LHCN-M2 (cell line): ENCODE measurements at regions not wholly inside any gene's neighbourhood (a gene's known extent, or its start where the extent isn't known, plus 50 kb on each side); places are given as distances from the start of the nearest gene placed in this dataset.
"Not testable (repeated sequence)": the region's sequence is repeated elsewhere in the genome, so short reads cannot be mapped to it uniquely, and the experiment has no call there.

ENCODE experiments used
- DNase-seq: peaks from one replicate; pipeline ENCODE4 v3.0.0-alpha.2; 2012; ENCODE audit warnings: low read depth

DNA sequence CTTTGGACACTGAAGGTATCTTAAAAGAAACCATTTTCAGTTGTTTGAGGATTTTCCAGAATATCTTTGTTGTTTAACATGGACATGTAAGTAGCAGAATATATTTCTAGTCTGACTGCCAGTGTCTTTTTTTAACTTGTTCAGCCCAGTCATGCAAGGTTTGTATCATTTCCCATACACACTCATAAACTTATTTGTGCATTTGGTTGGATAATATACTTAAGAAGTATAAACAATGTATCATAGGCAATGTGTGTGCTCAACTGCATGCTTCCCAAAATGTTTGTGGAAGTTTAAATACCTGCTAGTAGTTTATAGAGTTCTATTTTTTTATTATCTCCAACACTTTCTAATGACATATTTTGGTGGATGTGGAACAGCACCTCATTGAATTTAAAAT lies 707.4 kb upstream of the FBXO33 start:
- no peak for DNase-seq

DNA sequence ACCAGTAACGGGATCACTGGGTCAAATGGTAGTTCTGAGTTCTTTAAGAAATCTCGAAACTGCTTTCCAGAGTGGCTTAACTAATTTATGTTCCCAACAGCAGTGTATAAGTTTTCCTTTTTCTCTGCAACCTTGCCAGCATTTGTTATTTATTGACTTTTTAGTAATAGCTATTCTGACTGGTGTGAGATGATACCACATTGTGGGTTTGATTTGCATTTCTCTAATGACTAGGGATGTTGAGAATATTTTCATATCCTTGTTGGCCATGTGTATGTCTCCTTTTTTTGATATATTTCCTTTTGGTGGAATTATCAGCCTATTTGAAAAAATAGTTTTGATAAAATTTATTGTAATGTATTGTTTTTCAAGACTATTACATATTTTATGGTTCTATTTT lies 701.2 kb upstream of the FBXO33 start:
- DNase-seq: no peak

DNA sequence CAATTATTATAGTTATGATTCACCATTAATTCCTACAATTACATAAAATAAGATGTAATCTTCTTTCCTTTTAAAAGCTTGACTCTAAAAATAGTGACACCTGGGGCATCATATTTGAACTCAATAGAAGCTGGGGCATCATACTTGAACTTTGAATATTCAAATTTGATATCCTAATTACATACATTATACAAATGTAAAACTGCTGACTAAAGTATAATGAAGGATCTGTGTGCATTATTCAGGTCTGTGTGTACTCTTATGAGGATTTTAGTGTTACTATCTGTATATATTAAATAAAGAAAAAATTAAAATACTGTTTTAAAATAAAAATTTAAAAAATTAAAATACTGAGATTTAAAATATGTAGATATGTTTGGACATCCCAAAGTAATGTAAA lies 696.9 kb upstream of the FBXO33 start:
- no peak for DNase-seq

DNA sequence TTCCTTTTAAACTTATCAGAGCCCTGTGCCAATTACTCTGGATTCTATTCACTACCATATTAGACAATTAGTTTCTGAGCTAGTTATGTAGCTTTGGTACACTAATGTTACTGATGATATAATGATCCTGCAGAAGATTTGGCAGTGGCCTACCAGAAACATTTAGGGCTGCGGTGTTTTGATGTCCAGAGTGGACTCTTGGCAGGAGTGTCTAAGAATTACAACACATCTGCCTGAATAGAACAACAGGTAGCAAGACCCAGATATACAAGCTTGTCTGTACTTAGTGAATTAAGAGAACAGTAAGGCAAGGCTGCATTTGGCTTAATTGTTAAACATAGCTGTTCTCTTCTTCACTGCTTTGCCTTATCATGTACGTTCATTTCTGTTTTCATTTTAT lies 691.6 kb upstream of the FBXO33 start:
- no peak for DNase-seq

DNA sequence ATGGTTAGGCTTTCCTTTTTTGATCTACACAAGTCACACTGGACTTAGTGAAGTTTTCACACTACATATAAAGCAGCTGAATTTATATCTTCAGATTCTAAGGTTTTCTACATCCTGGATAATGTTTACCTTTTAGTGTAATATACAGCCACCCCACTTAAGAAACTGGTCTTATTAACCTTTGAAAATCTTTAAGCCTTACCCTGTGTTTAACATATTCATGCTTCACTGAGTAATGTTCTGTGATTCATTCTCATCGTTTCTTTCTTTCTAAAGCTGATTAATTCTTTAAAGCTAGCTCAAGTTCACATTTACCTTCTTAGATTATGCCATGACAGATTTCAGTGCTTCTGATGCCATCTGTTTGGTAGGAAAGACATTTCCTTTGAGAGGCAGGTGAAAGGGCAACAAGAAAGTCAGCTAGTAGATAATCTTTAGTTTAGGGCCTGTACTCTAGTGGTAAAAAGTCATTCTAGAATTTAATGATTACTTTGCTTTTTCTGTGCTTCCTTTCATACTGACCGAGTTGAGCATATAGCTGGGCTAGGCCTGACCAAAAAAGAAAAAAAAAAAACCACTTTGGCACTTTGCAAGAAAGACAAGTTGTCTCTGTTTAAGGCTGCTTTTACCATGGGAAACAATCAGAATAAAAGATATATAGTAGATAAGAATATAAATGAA lies 690.9 kb upstream of the FBXO33 start:
- no peak for DNase-seq

DNA sequence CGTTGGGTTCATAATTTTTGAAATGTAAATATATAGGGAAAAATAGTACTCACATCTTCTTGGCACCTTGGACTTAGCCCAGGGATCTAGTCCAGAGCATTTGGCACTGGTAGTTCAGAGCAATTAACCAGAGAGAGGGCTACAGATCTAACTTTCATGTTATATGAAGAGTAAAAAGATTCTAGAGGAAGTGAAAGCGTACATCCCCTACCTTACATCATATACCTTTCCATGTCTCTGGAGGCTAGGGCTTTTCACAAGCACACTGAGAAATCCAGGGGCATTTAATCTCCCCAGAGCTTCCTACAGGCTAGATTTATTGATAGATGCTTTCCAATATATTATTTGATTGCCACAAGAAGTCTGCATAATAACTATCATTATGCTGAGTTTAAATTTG lies 687.5 kb upstream of the FBXO33 start:
- DNase-seq: no peak

DNA sequence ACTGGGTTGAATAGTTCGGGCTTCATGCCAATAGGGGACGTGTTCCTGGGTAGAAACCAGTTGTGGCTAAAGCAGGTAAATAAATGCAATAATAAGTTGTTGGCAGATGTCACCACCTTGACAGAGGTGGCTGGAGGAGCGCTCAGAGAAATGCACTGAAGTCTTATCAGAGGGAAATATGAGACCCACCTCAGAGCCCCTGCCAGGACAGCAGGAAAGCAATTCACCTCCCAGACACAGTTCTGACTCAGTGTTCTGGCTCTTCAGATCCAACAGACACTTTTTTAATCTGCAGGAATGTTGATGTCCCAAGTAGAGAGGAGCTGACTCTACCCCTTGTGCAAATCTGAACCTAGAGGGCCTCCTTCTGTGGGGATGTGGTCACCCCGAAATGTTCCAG lies 687.1 kb upstream of the FBXO33 start:
- no peak for DNase-seq

DNA sequence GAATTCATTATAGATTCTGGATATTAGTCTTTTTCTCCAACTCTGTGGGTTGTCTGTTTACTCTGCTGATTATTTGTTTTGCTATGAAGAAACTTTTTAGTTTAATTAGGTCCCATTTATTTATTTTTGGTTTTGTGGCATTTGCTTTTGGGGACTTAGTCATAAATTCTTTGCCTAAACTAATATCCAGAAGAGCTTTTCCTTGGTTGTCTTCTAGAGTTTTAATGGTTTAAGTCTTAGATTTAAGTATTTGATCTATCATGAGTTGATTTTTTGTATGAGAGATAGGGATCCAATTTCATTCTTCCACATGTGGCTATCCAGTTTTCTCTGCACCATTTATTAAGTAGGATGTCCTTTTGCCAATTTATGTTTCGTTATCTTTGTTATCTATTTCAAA lies 683.4 kb upstream of the FBXO33 start:
- no peak for DNase-seq

DNA sequence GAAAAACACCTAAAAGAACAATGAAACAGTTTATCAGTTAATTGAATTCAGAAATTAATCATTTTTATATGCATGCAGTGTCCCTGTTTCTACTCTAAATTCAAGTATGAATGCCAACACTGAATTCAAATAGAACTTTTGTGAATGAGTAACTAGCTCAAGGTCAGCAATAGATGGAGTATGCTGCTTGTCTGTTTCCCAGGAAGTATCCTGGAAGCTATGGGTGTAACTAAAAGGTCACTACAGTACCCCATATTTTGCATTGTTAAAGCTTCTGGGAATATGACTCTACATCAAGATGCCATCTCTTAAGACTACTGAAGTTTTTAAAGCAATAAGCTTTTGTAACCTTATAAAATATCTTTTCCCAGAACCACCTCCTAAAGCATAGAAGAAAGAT lies 681.4 kb upstream of the FBXO33 start:
- DNase-seq: no peak

DNA sequence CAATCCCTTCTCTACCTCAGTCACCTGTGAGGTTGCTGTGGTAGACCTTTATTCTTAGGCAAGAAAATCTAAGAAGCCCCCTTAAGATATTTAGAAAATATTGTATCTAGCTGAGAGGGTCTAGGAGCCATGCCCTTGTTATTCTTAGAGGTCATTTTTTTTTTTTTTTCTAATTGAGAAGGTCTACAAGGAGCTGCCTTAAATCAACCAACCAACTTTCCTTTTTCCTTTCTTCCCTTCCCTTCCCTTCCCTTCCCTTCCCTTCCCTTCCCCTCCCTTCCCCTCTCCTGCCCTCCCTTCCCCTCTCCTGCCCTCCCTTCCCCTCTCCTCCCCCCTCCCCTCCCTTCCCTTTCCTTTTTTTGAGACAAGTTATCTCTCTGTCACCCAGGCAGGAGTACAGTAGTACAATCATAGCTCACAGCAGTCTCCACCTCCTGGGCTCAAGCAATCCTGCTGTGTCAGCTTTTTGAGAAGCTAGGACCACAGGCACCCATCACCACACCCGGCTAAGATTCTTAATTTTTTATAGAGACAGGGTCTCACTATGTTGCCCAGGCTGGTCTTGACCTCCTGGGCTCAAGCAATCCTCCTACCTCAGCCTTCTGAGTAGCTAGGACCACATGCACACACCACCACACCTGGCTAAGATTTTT lies 668.4 kb upstream of the FBXO33 start:
- DNase-seq: no peak

DNA sequence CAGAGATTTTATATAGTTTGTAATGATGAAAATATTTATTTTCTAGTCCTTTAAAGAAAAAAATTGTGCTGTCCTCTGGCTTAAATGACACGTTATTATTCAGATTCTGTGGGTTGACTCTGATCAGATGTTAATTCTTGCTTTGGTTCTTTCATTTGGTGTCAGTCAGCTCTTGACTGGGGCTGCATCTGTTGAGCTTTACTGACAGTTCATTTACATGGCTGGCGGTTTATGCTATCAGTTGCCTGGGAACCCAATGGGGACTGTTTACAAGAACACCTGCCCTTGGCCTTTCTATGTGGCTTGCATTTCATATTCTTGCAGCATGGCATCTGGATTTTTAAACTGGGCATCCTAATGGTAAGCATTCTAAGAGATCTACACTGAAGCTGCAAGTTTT lies 667.1 kb upstream of the FBXO33 start:
- no peak for DNase-seq

DNA sequence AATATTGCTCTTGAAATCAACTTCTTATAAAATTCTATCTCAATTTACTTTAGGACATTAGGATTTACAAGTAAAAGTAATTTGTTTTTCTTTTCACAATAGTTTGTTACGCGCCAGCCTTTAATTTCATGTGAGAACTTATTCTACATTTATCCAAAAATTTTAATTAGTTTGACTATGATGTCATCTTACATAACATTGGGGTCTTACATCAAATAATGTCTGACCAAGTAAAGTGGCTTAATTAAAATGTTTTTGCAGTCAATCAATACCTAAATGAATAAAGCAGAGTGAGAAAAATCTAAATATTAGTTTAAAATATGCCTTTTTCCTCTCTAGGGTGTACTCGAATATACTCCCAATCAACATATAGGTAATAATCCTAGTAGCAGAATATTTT lies 666.2 kb upstream of the FBXO33 start:
- DNase-seq: no peak

DNA sequence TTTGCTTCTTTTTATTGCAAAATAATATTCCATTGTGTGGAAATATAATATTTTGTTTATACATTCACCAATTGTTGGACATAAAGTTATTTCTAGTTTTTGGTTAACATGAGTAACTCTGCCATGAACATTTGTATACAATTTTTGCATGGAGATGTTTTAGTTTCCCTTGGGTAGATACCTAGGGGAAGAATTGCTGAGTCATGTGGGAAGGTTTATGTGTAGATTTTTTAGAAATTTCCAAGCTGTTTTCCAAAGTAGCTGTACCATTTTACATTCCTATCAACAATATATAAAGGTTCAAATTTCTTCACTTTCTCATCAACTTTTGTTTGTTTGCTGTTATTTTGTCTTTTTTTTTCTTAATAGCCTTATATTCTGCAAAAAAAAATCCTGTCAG lies 664.7 kb upstream of the FBXO33 start:
- no peak for DNase-seq

DNA sequence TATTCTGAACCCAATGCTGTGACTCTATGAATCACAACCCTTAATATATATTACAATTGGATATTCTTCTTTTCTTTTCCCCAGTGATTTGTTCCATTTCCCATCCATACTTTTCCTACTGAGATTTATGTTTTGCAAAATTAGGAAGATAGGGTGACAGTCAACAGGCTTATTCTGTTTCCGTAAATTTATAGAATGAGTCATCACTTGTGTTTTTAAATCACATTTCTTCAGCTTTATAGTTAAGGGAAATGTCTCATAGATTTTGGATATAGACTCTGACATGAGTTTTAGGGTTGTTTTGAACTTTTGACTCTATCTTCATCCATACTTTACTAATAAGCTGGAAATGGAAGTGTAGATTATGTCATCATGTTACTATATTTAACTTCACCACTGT lies 661.6 kb upstream of the FBXO33 start:
- no peak for DNase-seq

DNA sequence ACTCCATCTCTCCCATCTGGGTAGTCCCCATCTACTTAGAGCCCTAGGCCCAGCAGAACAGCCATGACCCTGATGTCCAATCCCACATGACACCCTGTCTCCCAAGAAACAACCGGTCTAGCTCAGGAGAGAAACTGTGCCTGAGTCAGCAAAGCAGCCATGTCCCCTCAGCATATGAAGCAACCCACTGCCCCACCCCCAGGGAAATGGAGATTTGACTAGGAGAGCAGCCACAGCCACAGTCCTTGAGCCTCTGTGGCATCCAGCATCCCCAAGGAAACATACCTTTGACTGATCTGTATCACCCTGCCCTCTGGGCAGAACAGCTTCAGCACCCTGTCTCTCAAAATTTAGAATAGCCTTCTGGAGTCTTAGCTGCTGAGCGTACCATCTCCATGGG lies 641.9 kb upstream of the FBXO33 start:
- DNase-seq: no peak

DNA sequence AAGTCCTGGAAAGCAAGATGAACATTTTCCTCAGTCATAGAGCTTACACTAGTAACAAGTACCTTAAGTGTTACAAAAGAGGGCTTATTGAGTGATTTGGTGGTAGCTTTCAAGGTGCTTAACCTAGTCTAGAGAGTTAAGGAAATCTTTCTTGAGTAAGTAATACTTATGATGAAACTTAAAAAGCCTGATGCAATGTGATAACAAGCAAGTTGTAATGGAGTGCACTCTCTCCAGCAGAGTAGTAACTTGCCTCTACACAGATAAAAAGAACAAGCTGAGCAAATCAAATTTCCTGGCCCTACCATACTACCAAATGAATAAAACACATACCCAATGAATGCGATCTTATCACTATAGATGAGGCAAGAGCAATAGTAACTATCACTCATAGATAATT lies 639.9 kb upstream of the FBXO33 start:
- no peak for DNase-seq

DNA sequence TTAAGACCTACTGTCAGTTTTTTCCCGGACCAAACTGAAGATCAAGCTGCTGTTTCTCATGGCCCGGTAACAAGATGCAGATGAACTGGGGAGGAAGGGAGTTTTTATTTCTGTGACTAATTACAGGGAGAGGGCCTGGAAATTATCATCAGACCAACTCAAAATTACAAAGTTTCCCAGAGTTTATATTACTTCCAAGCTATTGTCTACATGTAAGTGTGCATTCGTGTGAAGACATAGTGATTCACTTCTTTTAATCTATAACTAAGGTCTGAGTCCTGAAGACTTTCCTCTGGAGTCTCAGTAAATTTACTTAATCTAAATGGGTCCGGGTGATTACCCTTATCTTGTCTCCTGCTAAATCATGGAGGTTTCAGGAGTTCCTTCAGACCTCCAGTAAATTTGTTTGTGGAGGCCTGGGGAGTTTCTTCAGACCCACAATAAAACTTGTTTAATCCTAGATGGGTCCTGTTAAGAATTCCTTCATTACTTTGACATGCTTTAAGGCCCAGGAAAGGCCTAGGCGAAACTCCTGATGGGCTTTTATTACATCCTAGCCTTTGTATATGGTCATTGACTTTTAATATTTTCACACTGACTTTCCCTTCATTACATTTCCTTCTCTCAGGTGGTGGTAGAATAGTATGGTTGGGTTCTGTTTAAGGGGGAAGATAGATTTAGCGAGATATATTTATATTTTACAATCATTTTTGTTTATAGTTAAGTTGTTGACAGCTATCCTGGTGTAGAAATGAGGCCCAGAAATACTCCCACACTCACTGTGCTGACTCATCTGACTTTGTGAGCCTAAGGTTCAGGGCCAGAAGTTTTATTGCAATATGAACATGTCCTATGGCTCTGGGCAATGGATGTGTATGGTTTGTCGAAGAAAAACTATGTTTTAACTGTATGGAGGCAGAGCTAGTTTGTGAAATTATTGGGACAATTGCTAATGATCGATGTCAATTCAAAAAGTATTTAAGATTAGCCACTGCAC lies 627.0 kb upstream of the FBXO33 start:
- DNase-seq: no peak

DNA sequence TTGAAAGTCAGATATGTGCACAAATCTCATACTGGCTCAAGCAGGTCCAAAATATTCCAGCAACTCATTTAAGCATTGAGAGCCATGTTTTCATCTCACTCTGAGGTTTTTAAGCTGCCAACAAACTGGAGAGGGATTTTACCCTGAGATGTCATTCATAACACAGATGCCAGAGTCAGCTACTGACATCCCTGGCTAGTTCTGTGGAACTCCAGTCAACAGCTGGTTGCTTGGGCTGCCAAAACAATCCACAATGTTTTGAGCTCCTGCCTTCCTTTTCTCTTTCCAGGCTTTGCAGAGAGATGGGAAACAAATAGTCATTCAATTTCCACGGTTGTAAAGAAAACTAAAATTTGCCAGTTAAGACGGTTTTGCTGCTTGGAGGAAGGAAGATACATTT lies 621.2 kb upstream of the FBXO33 start:
- no peak for DNase-seq

DNA sequence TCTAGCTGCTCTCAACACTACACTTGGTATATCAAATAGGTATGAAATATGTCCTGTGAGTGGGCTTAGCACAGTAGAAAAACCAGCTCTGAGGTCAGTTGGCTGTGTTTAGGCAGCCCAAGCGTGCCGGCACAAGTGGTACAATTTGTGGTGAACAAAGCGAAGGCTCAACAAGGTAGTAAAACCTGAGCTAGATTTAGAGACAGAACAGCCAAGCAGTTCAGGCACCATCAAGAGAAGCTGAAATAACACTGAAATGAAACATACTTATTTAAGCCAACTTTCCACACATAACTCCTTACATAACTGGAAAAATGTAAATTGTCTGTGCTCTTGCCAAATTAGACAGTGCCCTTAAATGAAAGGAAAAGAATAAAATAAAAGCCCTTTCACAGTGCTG lies 596.8 kb upstream of the FBXO33 start:
- no peak for DNase-seq

DNA sequence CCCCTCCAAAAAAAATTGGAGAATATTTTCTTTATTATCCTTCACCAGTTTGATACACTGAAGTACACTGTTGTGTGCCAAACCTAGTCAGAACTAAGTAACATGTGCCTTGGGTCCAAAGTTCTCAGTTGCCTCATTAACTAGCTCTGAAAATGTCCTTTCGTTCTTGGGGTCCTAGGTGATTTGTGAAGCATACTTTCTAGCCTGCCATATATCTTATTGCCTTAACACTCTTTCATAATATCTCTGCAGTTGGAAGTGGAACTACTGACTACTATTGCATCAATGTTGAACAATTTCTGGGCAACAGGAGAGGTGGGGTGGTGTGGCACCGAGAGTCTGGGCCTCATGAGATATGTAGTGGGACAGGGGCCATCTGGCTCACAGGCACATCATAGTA lies 592.9 kb upstream of the FBXO33 start:
- DNase-seq: no peak

DNA sequence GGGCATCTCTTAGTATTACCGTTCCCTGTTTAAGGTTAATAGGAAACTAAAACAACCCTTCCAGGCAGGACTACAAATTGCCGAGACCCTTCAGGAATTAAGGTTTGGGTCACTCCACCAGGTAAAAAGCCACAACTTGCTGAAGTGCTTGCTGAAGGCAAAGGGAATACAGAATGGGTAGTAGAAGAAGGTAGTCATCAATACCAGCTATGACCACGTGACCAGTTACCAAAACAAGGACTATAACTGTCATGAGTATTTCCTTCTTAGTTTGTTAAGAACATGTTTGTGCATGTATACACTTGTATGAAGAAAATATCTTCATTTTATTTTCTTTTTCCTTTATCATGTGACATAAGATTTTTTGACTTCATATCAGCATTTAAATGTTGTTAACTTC lies 578.7 kb upstream of the FBXO33 start:
- DNase-seq: no peak

DNA sequence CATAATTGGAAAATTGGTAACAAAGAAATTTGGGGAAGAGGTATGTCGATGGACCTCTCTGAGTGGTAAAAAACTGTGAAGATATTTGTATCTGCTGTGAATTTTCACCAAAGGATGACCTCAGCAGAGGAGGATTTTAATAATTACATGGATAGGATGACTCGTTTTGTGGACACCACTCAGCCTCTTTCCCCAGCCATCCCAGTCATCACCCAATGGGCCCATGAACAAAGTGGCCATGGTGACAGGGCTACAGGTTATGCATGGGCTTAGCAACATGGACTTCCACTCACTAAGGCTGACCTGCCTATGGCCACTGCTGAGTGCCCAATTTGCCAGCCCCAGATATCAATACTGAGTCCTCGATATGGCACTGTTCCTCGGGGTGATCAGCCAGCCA lies 577.5 kb upstream of the FBXO33 start:
- DNase-seq: no peak

DNA sequence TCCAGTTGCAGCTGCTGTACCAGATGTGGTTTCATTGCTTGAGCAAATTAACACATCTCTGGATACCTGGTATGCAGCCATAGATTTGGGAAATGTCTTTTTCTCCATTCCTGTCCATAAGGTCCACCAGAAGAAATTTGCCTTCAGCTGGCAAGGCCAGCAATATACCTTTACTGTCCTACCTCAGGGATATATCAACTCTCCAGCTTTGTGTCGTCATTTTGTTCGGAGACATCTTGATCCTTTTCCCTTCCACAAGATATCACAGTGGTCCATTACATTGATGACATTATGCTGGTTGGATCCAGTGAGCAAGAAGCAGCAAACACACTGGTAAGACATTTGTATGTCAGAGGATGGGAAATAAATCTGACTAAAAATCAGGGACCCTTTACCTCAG lies 576.1 kb upstream of the FBXO33 start:
- DNase-seq: not testable (repeated sequence)
